SU-DHL-6 (cell line): ENCODE measurements at regions not wholly inside any gene's neighbourhood (a gene's known extent, or its start where the extent isn't known, plus 50 kb on each side); places are given as distances from the start of the nearest gene placed in this dataset.

Experiments
- H2AFZ ChIP-seq: fragments of 200-600 bp; sonication (generic); 2 replicates; pipeline ENCODE4 v1.6.1; 2014; ENCODE audit warnings: low read depth, mild to moderate bottlenecking, moderate library complexity, mixed read lengths, antibody characterized with exemption, low read length; ENCODE audit not compliant: severe bottlenecking
- H3F3A ChIP-seq: fragments of 200-600 bp; shearing (Covaris generic); 2 replicates; pipeline ENCODE4 v1.6.0; 2016; ENCODE audit warnings: antibody characterized with exemption, mild to moderate bottlenecking; ENCODE audit not compliant: insufficient read depth
- H3K27ac ChIP-seq: fragments of 200-600 bp; sonication (generic); 2 replicates; pipeline ENCODE4 v1.5.1; 2016; ENCODE audit warnings: low read depth, mild to moderate bottlenecking, low read length, moderate library complexity, mixed read lengths
- H3K27me3 ChIP-seq: fragments of 200-600 bp; sonication (generic), shearing (Covaris generic); 2 replicates; pipeline ENCODE4 v1.6.0; 2014; ENCODE audit warnings: mild to moderate bottlenecking, low read length
- H3K36me3 ChIP-seq: fragments of 200-600 bp; sonication (generic); 2 replicates; pipeline ENCODE4 v1.6.1; 2014; ENCODE audit warnings: mild to moderate bottlenecking, low read length, mixed read lengths
- H3K4me2 ChIP-seq: fragments of 300-600, 200-600 bp; shearing (Covaris generic), sonication (generic); 2 replicates; pipeline ENCODE4 v1.6.0; 2014; ENCODE audit warnings: low read length, low read depth, mild to moderate bottlenecking; ENCODE audit not compliant: poor library complexity, severe bottlenecking
- H3K4me3 ChIP-seq: fragments of 200-600 bp; sonication (generic); 2 replicates; pipeline ENCODE4 v1.5.1; 2014; ENCODE audit warnings: antibody characterized with exemption, low read length, mild to moderate bottlenecking, mixed read lengths; ENCODE audit not compliant: insufficient read depth, poor library complexity, severe bottlenecking
- H3K79me2 ChIP-seq: fragments of 200-600 bp; sonication (generic); 2 replicates; pipeline ENCODE4 v1.6.1; 2014; ENCODE audit warnings: mild to moderate bottlenecking, low read length, moderate library complexity; ENCODE audit not compliant: insufficient read depth
- H3K9ac ChIP-seq: fragments of 200-600 bp; sonication (generic); 2 replicates; pipeline ENCODE4 v1.7.0; 2014; ENCODE audit warnings: mild to moderate bottlenecking, low read length
- H3K9me2 ChIP-seq: fragments of 200-600 bp; sonication (generic); replicated peaks from 2 replicates; pipeline ENCODE4 v1.6.1; 2014; ENCODE audit warnings: low read length; ENCODE audit not compliant: insufficient read depth
- H3K9me3 ChIP-seq: fragments of 200-600 bp; sonication (generic); 2 replicates; pipeline ENCODE4 v1.6.1; 2014; ENCODE audit warnings: low read length, mixed read lengths; ENCODE audit not compliant: insufficient read depth
- H4K20me1 ChIP-seq: fragments of 200-600 bp; sonication (generic); 2 replicates; pipeline ENCODE4 v1.6.1; 2014; ENCODE audit warnings: low read depth, mild to moderate bottlenecking, antibody characterized with exemption, low read length, moderate library complexity, mixed read lengths
- CTCF ChIP-seq: fragments of 200-600 bp; sonication (generic); IDR thresholded peaks from one replicate; pipeline ENCODE4 v1.5.1; 2017; ENCODE audit warnings: antibody characterized with exemption, mild to moderate bottlenecking, low read length, moderate library complexity; ENCODE audit not compliant: insufficient read depth, poor library complexity, severe bottlenecking
- EZH2phosphoT487 ChIP-seq: fragments of 200-600 bp; sonication (generic), shearing (Covaris generic); conservative IDR thresholded peaks from 2 replicates; pipeline ENCODE4 v1.6.1; 2018; ENCODE audit warnings: mild to moderate bottlenecking, antibody characterized with exemption, low read length, moderate library complexity, mixed read lengths

DNA sequence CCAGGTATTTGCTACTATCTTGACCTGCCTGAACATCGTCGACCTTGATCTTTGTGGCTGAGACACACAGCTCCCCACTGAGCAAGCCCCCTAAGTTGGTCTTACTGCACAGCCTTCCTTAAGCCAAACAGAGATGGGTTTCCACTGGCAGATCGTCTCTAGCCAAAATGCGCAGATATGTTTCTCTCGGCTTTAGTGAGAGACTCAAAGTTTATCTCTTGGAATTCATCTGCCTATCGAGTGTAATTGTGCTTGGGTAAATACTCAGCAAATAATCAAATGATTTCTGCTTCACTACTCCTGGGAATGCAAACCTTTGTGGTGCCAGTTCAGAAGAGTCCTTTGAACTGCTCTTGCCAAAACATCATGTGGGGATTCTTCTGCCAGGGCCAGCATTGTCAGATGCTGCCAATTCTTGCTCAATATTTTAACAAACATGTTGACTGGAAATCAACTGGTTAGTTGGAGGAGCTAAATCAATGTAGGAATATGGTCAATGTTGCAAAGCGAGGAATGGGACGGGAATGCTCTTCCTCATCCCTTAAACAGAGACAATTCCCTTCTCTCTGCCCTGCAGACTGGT, 141.2 kb upstream of the SLC28A3 start:
- Histone ChIP-seq H3K9me3 (no peaks in the 10 kb centered on the region), H2AFZ (no peak overlapping the region), H3K4me2 (no peak overlapping the region)

DNA sequence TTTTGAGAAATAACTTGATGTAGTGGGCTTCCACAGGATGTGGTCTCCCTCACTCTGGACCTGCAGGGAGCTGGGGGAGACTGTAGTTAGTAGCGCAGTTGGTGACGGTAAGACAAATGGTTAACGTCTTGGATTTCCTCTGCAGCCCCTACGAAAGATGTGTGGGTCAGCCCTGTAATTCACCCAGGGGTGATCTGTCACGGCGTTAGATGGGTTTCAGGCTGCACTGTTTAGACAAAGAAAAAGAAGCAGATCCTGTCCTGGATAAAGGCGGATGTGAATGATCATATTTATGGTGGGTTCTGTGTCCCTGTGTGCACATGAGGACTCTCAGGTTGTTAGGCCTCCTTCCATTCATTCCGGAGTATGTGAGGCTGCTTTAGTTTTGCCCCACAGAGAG, 142.0 kb upstream of the SLC28A3 start:
- no peaks in the 10 kb centered on the region for H3K9me3 ChIP-seq
- no peak overlapping the region for H2AFZ ChIP-seq
- H3K4me2 ChIP-seq, result no peak overlapping the region
- H3K27ac ChIP-seq, result no peak overlapping the region
- TF ChIP-seq EZH2phosphoT487 (no peak), CTCF (no peak)
- H3K9ac ChIP-seq, result no peak overlapping the region
- no peaks in the 10 kb centered on the region for H3K9me2 ChIP-seq
- no peaks in the 10 kb centered on the region for H3K36me3 ChIP-seq
- no peaks in the 10 kb centered on the region for H3F3A ChIP-seq
- no peak overlapping the region for H3K4me3 ChIP-seq
- H3K27me3 ChIP-seq, result no peaks in the 10 kb centered on the region
- no peaks in the 10 kb centered on the region for H4K20me1 ChIP-seq
- H3K79me2 ChIP-seq, result no peaks in the 10 kb centered on the region

More for the DNA sequence above, 141.2 kb upstream of the SLC28A3 start:
- Histone ChIP-seq H3K27me3 (no peaks in the 10 kb centered on the region), H3K27ac (no peak overlapping the region), H3K79me2 (no peaks in the 10 kb centered on the region), H3K9ac (no peak overlapping the region), H3F3A (no peaks in the 10 kb centered on the region), H3K9me2 (no peaks in the 10 kb centered on the region), H4K20me1 (no peaks in the 10 kb centered on the region), H3K36me3 (no peaks in the 10 kb centered on the region), H3K4me3 (no peak overlapping the region)
- TF ChIP-seq EZH2phosphoT487 (no peak), CTCF (no peak)

GRCh38 chr9:84484172-84484571, 143.6 kb upstream of the SLC28A3 start:
- Histone ChIP-seq H3K4me3 (no peak overlapping the region), H3K36me3 (no peaks in the 10 kb centered on the region), H3K27me3 (no peaks in the 10 kb centered on the region), H3K27ac (no peak overlapping the region), H3K9ac (no peak overlapping the region), H3K79me2 (no peaks in the 10 kb centered on the region), H3K4me2 (no peak overlapping the region), H2AFZ (no peak overlapping the region), H3K9me2 (no peaks in the 10 kb centered on the region), H3K9me3 (no peaks in the 10 kb centered on the region), H3F3A (no peaks in the 10 kb centered on the region), H4K20me1 (no peaks in the 10 kb centered on the region)
- no peak for TF ChIP-seq CTCF
- TF ChIP-seq EZH2phosphoT487, result no peak

GRCh38 chr9:84485539-84485938, 145.0 kb upstream of the SLC28A3 start:
- TF ChIP-seq EZH2phosphoT487 (no peak), CTCF (no peak)
- no peak overlapping the region for H3K4me2 ChIP-seq
- no peak overlapping the region for H3K4me3 ChIP-seq
- no peaks in the 10 kb centered on the region for H3F3A ChIP-seq
- H3K9me3 ChIP-seq, result no peaks in the 10 kb centered on the region
- H3K9ac ChIP-seq, result no peak overlapping the region
- H3K9me2 ChIP-seq, result no peaks in the 10 kb centered on the region
- no peaks in the 10 kb centered on the region for H3K27me3 ChIP-seq
- H3K27ac ChIP-seq, result no peak overlapping the region
- no peaks in the 10 kb centered on the region for H4K20me1 ChIP-seq
- no peak overlapping the region for H2AFZ ChIP-seq
- H3K79me2 ChIP-seq, result no peaks in the 10 kb centered on the region
- H3K36me3 ChIP-seq, result no peaks in the 10 kb centered on the region
